NCI-H1105 treated with DMSO at 0.1 percent for 48 hours (cell line): ENCODE measurements at regions not wholly inside any gene's neighbourhood (a gene's known extent, or its start where the extent isn't known, plus 50 kb on each side); places are given as distances from the start of the nearest gene placed in this dataset.
"Not testable (repeated sequence)": the region's sequence is repeated elsewhere in the genome, so short reads cannot be mapped to it uniquely, and the experiment has no call there.

ENCODE experiments used
- DNase-seq: peaks from one replicate; lab custom pipeline; 2025; lab: John Stamatoyannopoulos, UW

DNA sequence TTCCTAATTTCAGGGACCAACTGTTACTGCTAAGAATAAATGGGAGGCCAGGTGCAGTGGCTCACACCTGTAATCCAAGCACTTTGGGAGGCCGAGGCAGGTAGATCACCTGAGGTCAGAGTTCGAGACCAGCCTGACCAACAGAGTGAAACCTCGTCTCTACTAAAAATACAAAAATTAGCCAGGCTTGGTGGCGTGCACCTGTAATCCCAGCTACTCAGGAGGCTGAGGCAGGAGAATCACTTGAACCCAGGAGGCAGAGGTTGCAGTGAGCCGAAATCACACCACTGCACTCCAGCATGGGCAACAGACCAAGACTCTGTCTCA lies 95.6 kb upstream of the CHD2 start:
- DNase-seq, result not testable (repeated sequence)

DNA sequence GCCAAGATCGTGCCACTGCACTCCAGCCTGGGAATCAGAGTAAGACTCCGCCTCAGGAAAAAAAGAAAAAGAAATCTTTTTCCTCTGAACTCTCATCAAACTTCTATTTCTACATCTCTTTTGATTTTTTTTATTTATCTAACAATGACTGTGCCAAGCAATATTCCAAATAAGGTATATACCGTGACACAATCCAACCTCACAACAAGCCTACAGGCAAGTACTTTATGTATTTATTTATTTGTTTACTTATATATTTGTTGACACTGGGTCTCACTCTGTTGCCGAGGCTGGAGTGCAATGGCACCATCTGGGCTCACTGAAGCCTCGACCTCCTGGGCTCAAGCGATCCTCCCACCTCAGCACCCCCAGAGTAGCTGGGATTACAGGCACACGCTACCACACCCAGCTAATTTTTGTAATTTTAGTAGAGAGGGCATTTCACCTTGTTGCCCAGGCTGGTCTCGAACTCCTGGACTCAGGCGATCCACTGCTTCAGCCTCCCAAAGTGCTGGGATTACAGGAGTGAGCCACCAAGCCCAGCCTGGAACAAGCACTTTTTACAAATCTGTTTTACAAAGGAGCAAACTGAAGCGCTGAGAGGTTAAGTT lies 94.9 kb upstream of the CHD2 start:
- no peak for DNase-seq

DNA sequence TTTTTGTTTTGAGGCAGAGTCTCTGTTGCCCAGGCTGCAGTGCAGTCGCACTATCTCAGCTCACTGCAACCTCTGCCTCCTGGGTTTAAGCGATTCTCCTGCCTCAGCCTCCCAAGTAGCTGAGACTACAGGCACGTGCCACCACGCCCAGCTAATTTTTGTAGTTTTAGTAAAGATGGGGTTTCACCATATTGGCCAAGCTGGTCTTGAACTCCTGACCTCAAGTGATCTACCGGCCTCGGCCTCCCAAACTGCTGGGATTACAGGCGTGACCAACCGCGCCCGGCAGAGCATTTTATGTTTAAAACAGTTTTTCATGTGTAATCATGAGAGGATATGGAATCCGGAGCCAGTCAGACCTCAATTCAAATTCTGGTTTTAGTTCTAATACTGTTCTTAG lies 94.0 kb upstream of the CHD2 start:
- not testable (repeated sequence) for DNase-seq

DNA sequence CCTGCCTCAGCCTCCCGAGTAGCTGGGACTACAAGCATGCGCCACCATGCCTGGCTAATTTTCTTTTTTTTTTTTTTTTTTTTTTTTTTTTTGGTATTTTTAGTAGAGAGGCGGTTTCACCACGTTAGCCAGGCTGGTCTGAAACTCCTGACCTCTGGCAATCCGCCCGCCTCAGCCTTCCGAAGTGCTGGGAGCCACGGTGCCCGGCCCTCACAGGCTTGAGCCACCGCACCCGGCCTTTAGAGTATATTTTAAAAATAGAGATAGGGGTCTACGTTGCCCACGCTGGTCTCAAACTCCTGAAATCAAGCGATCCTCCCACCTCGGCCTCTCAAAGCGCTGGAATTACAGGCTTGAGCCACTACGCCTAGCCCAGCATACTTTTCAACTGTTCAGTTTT lies 93.4 kb upstream of the CHD2 start:
- DNase-seq, result no peak

DNA sequence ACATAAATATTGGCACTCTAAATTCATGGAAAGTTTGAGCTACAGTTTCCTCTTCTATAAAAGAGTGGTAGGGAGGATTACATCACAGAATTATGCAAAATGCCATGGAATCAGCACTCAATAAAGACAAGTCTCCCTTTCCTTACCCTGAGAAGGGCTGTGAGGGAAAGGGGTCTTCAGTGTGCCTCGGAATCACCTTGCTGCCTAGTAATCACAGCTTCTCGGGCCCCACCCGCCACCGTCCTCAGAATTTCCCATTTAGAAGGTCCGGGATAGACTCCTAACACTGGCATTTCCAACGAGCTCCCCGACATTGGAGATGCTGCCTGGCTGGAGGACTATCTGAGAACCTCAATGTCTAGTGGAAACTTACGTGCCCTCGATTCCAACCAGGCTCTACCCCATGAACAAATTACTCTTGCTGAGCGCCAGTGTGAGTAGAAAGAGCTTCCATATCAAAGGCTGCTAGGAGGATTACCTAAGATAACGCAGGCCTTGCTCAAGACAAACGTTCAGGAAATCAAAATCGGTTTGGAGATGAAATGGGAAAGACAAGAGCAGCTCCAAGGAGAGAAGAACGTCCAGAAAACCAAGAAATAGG lies 92.1 kb upstream of the CHD2 start:
- no peak for DNase-seq

DNA sequence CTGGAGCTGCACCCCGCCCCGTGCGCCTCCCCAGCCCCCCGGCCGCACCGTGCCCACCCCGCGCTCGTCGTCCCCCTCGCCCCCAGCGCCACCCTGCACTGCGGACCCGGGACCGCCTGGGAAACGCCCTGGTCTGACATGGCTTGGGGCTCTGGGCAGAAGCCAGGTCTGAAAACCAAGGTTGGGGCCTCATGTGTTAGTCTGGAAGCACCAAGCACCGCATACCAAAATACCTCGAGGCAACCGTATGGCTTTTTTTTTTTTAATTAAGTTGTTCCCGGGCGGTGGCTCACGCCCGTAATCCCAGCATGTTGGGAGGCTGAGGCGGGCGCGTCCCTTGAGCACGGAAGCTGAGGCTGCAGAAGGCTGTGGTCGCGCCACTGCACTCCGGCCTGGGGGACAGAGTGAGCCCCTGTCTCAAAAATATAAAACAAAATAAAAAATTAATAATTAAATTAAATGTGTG lies 91.5 kb upstream of the CHD2 start:
- peak; percentile 28 for DNase-seq

DNA sequence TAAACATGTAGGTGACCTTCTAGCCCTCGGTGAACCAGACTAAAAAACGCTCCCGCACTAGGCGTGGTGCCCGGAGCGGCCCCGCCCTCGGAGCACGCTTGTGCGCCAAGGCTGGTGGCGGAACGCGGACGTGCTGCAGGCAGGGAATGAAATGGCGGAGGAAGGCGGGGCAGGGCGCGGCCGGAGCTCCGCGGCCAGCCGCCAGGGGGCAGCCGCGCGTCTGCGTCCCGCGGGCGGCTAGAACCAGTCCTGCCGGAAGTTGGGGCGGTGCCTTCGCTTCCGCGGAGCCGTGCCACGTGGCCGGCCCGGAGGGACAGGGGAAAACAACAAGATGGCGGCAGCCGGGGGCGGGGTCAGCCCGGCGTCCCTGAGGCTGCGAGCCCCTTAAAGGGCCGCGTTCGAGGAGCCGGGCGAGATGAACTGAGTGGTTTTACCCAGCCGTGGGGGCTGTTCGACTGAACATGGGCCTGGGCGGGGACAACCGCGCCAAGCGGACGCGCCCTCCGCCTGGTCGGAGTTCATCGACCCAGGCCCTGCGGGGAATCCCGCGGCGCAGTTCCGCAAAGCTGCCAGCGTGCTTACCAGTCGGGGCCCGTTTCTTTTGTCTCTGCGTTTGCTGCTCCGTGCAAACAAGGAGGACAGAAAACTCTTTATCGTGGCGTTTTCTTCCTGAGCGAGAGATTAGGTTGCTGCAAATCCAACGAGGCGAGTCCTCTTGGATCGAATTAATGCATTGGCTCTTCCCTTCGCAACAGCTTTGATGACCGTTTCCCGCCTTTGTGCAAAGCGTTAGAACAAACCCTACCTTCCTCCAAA lies 90.9 kb upstream of the CHD2 start:
- peak; percentile 92 for DNase-seq

DNA sequence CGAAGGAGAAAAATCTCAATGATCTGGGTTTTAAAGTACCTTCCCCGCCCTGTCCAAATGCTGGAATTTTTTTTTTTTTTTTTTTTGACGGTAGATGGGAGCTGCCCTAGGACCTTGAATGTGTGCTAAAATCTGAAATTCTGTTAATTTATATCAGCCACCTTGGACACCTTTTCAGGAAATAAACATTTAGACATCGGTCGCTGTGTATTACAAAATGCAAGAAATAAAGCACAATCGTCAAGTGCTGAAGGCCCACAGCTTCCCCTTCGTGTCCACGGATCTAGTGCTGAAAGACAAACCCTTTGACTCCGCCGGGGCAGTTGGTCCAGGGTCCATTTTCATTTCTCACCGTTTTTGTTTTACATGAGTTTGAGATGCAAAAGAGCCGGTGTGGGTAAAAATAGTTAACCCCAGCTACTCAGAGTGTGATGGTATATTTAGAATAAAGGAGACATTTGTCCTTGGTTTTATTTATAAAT lies 90.2 kb upstream of the CHD2 start:
- peak; percentile 37 for DNase-seq

DNA sequence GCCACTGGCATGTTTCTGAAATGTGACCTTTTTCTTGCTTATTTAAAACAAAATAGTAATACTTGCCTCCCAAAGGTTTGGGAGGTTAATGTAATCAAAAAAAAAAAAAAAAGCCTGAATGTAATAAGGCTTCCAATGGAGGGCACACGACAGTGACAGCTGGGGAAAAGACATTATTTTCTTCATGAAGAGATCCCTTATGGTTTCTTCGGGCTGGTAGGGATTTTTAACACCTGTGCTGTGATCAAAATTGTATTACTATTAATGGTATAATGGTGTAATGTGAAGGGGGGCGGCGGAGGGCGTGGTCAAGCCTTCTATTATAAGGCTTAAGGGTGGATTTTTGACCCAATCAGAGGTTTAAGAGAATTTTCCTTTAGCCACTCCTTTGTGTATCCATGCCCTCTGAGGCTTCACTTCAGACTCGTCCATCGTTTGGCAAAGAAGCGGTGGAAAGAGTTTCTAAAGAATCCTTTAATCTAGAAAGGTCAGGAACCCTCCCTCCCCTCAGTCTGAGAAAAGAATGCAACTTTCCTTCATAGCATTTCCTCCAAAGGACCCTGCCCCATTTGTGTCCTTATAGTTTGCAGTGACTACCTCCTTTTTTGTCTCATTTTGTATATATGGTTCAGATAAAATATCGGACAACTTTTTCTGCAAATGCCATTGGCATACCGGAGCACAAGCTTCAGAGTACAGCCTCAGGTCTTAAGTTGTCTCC lies 89.5 kb upstream of the CHD2 start:
- DNase-seq, result peak; percentile 70

DNA sequence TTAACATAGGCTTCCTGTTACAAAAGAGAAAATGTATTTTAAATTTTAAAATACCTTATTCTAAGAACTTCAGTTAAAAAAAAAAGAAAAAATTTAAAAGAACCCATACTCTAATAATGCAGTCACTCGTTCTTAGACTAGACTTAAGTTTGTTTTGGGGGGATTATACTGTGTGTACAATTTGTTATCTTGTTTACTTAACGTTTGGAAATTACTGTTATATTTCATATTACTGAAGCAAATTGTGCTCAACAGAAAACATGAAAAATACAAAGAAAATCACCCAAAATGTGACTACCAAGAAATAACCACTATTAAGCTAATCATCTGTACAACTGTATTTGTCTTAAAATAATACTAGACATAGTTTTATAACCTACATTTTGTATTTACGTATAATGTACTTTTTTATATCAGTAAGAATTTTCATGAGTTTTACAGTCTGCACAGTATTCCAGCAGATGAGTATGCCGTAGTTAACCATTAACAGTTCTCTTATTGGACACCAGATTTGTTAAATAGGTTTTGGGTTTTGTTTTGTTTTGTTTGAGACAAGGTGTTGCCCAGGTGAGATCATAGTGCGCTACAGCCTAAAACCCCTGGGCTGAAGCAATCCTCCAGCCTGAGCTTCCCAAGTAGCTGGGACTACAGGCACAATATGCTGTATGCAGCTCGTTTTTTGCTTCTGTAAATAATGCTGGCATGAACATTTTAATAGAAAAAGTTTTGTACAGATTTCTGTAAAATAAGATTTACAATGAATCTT lies 88.8 kb upstream of the CHD2 start:
- DNase-seq, result peak; percentile 24

DNA sequence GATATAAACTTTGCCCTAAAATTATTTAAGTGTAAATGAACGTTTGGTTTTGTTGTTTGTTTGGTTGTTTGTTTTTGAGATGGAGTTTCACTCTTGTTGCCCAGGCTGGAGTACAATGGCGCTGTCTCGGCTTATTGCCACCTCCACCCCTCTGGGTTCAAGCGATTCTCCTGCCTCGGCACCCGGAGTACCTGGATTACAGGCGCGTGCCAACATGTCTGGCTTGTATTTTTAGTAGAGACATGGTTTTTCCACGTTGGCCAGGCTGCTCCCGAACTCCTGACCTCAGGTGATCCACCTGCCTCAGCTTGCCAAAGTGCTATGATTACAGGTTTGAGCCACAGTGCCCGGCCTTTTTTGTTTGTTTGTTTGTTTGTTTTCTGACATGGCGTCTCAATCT lies 87.9 kb upstream of the CHD2 start:
- DNase-seq, result peak; percentile 1

DNA sequence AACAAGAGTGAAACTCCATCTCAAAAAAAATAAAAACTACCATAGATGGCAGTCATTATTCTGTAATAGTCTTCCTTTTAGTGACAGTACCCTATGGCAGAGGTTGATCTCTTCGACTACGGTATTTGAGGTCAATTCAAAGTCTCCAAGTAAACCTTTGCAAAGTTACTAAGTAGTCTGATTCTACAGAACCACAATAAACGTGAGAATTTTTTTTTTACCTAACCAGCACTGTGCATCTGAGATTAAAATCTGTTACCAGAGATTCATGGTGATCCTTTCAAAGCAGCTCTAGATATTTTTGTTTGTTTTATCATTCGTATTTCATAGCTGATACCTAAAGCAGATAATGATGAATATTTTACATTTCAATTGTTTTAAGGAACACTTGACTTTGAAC lies 86.6 kb upstream of the CHD2 start:
- no peak for DNase-seq

DNA sequence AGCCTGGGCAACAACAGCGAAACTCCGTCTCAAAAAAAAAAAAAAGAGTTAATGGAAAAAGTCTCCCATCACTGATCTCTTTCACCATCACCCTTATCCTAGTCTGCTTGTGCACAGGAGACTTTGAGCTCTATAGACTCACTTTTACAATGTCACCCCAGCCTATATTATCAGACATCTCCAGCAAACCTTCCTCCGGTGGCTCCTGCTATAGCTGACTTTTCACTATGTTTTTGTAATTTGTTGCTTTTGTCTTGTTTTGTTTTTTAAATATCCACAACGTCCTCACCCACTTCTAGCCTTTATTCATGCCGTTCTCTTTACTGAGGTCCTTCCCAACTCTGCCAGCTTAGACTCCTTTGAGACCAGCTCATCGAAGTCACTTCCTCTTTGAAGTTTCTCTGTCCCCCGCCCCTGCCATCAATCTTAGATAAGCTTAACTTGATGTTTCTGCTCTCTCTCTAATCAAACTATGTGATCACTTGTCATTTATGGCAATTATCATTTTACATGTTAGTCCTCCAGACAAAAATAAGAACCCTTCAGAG lies 82.7 kb upstream of the CHD2 start:
- no peak for DNase-seq

DNA sequence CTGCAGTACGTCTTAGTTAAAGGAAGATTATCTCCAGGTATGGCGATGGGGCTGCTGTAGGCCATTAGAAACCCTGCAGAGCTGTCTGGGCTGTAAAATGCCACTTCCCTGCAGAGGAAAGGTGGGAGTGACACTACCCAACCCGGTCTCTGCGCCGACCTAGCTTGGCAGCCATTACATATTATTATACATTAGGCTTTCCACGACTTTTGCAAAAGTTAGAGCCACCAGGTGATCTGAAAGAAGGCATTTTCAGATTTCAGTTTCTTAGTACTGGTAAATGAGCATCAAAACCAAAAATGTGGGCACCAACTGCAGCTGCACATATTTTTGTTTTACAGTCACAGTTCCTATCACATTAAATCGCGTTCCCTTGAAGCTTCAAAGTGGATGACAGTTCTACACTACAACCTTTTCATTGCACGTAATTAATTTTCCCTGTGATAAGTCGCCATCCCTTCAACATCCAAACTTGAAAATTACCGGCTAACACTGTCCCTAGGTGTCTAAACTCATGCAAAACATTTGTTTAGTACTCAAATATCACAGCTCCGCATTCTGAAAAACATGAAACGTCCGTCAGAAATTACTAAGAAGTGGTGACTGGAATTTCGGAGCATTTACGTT lies 81.4 kb upstream of the CHD2 start:
- DNase-seq, result peak; percentile 36

DNA sequence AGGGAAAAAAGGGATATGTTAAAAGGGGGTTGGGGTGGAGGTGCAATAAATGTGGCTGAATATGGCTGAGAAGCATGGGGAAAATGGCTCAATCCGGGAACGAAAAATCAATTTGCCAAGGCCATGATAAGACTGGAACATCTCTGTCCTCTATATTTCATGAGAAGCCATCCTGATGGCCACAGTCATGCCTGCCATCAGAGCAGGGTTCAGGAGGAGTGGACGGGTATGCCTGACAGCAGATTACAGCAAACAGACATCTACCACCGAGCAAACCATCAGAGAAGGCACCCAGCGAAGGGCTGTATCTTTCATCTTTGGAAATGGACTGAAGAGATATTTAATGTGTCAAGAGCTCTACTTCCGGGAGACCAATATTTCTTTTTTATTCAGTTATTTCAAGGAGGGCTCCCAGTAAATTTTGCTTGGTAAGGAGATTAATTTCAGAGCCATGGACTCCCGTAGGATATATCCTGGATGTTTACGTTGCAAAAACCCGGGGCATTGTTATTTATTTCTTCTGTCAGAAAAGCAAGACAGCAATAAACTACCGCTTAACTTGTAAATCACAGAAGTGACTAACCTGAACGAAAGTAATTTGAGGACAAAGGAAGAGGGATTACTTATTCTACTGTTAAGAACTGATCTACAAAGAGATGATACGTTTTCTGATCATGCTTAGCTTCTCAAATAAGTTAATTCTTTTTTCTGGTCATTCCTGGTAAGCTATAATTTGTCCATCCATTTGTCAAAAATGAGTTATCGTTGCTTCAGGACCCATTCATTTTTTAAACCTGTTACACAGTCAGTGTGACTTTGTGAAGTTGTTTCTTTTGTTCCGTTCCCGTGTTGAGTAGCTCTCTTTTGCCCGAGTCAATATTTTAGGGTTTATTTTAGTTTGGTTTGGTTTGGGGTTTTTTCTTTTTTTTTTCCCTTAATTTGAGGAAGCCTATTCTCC lies 80.6 kb upstream of the CHD2 start:
- DNase-seq, result peak; percentile 50

DNA sequence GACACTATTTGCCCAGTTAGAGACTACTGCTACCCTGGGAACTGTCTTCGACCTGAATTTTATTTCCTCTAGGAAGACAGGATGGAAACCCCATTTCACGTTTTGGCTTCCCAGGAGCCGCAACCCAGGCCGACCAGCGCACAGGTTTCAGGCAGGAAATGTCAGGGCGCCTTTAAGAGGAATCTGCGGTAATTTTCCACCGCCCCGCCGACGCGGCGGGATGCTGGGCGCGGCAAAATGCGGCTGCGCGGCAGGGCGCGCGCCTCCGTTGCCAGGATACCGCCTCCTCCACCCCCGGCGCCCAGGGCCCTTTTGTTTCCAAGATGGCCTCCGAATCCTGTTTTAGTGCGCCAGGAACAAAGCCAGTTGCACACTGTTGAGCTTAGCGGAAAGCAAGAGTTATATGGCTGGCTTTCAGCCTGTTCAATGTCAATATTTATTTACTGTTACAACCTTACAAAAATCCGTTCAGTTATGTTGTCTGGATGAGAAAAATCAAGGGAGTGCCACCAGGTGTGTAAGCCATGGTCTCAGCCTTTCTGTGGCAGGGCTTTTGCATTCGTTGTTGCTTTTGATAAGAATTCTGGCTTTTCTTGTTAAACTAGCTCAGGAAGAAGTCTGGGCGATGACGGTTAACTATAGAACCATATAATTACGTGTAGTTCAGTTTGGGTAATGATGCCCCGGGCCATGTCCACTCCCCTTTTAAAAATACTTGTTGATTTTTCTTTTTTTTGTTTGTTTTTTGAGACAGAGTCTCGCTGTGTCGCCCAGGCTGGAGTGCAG lies 79.7 kb upstream of the CHD2 start:
- peak; percentile 87 for DNase-seq

DNA sequence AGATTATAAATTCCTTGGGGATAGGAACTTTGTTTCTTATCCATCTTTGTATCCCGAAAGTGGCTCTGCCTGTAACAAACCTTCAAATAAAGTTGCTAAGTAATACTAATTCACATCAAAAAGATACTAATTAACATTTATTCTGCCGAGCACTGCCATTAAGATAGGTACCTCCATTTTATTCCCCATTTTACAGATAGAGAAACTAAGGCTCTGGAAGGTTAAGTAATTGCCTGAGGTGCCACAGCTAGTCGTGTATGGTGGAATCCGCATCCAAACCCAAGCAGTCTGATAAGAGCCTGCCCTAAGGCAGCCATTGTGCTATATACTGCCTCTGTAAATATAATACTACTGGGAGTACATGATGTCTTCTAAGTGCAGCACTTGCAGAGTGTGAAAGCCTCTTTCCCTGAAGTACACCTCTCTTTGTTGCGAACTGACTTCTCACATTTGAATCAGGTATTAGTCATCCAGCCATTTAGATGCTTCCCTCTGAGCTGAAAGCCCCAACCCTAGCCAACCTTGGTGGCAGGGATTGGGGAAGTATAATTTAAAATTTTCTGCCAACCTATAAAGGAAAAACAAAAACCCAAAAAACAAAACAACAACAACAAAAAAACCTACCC lies 78.5 kb upstream of the CHD2 start:
- no peak for DNase-seq
